Stimulated activated CD4-positive, alpha-beta T cell treated with anti-CD3 and anti-CD28 coated beads, Interleukin-12 subunit alpha, Interleukin-12 subunit beta, amount 100 ng/mL, for 4 hours (primary cell): ENCODE measurements at regions not wholly inside any gene's neighbourhood (a gene's known extent, or its start where the extent isn't known, plus 50 kb on each side); places are given as distances from the start of the nearest gene placed in this dataset.

Experiments used
- DNase-seq: peaks from one replicate; pipeline ENCODE4 v3.0.0-alpha.2; 2020

DNA sequence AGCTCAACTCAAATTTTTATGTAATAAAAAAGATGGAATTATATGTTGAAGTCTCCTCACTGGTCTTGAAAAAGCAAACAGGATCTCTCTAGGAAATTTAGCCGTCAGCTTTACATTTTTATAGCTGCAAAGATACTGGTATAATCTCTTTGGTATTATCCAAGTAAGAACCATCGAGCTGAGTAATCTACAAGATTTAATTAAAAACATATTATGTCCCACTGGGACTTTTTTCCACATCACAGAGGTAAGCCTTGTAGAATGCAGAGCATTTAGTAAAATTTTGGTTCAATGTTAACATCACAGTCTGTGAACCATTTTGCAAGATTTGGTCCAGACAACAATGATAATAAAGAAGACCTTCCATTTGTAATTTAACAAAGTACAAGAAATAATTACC is 162.6 kb upstream of the SLC39A10 start:
- DNase-seq = no peak

DNA sequence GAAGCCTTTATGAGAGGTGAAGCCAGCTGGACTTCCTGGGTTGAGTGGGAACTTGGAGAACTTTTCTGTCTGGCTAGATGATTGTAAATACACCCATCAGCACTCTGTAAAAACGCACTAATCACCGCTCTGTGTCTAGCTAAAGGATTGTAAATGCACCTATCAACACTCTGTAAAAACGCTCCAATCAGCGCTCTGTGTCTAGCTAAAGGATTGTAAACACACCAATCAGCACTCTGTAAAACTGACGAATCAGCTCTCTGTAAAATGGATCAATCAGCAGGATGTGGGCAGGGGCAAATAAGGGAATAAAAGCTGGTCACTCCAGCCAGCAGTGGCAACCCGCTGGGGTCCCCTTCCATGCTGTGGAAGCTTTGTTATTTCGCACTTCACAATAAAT is 163.6 kb upstream of the SLC39A10 start:
- DNase-seq = no peak

DNA sequence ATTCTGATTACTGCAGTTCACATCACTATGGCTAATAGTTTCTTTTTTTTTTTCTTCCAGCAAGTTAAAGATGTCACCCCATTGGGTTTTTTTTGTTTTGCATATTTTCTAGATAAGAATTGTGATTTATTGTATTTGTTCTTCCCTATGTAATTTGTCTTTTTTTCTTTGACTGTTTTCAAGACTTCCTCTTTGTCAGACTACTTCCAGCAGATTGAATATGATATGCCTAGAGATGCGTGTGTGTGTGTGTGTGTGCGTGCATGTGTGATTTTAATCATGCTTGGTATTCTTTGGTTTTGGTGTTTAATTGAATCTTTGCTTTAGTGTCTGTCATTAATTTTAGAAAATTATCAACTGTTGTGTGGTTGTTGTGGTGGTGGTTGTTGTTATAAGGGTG is 166.7 kb upstream of the SLC39A10 start:
- no peak for DNase-seq

DNA sequence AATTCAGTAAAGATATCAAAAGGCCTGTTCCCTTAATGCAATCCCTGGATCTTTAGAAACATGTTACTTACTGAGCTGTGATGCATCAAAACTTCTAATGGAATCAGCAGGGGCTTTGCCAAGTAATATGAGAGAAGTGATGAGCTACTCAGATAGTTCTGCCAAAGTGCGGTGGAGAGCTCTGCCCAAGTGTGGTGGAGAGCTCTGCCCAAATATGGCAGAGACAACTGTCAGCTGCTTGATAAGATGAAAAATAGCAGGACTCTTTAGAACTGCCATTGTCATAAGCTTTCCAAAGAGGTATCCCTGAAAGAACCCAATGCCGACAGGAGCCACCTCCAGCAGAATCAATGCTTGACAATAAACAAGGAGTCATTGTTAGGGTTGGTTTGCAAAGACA is 167.9 kb upstream of the SLC39A10 start:
- DNase-seq = no peak

DNA sequence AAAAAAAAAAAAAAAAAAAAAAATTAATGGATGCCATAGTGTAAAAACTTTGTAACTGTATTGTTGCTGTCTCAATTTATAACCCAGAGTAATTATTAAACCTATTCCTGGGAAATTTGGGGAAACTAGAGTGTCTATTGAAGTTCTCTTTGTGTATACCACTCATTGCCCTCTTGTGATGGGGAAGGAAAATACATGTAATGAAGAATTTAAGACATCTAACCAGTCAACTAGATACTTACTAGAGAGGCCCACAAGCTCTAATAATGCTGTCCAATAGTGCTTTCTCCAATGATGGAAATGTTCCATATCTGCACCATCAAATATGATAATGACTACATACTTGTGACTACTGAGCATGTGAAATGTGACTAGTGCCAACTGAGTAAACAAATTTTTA is 168.5 kb upstream of the SLC39A10 start:
- no peak for DNase-seq

DNA sequence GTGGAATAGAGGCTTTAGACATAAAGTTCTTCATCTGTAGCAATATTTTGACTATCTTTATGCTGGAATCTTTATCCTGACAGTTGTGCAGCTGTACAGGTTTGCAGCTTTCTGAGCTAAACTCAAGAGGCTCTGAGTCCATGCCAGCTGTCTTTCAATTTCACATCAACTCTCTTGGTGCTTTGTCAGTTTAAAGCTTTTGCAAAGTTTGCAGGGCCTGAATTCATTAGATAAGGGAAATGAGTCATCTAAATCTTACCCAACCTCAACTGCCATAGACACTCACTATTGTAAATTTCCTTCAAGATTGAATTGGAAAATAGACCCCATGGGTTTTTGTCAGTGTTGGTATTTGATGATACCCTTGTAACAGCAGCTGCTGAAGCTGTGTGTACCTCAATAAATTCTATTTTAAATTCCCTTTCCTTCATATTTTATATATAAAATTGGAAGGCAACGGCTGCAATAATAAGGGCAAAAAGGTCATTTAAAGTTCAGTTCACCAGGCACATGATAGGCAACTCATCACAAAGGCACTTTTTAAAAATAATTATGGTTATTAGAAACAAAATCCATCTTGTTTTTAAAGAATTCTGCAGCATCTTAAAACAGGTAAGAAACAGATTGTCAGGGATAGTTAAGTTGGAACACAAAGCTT is 169.9 kb upstream of the SLC39A10 start:
- DNase-seq = no peak

DNA sequence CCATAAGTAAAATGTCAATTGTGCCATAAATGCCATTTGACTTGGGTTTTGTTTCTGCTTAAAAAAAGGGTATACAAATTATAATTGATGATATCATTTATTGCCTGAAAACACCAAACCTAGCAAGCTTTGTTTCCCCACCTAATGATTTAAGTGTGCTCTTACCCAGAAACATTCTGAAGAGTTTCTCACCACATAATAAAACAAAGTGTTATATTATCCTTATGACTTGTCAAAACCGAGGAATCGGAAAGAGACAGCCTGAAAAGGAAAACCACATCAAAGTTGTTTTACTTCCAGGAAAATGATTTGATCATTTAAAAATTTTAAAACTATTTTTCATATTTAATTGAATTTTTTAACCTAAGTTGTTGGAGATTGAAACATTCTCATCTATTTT is 170.5 kb upstream of the SLC39A10 start:
- no peak for DNase-seq

DNA sequence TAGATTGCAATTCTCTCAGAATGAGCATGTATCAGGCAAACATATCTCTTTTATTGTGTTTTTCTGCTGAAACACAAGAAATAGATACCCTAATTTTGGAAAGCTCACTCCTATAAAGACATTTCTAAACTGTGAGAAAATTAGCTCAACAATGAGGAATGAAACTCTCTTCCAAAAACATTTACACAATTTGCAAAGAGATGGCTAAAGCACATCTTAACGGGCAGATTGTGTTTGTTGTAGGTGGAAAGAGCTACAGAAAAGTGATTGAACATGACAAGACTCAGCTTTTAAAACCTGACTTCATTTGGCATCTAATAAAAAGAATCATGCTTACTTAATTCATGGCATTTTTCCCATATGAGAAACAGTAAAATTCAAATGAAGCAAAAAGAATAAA is 175.0 kb upstream of the SLC39A10 start:
- DNase-seq = no peak

DNA sequence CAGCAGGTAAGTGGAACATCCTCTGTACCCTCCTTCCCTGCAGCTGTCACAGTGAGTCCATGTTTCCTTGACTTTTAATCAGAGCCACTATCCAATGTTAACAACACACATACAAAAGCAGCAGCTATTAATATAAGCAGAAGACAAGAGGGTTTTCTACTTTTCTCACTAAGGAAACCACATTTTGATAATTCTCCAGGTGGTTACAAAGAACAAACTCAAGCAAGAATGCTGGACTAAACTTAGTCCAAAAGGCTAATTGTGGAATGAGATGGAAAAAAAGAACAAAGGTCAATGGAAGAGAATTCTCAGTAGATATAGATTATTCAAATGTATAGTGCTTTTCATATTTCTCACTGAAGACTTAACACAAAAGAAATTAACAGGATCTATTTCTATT is 176.9 kb upstream of the SLC39A10 start:
- no peak for DNase-seq

DNA sequence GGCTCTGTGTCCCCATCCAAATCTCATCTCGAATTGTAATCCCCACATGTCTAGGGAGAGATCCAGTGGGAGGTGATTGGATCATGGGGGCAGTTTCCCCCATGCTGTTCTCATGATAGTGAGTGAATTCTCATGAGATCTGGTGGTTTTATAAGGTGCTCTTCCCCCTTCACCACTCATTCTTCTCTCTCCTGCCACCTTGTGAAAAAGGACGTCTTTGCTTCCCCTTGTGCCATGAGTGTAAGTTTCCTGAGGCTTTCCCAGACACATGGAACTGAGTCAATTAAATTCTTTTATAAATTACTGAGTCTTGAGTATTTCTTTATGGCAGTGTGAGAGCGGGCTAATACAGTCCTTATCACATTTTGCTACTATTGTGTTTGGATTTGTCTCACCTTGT is 177.6 kb upstream of the SLC39A10 start:
- DNase-seq = no peak

DNA sequence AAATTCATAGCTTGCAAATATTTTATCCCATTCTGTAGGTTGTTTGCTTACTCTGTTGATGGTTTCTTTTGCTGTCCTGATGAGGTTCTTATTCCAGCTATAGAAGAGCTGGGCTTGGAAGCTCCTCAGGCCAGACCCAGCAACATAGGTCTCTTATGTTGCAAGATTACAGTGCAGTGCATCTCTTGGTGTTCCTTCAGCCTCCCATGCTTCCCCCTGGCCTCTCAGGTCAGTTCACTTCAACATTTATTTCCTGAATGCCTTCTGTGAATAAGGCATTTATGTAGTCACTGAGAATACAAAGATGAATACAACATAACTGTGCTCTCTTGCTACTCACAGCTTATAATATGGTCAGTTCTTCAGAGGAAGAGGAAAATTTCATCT is 179.0 kb upstream of the SLC39A10 start:
- DNase-seq = no peak

DNA sequence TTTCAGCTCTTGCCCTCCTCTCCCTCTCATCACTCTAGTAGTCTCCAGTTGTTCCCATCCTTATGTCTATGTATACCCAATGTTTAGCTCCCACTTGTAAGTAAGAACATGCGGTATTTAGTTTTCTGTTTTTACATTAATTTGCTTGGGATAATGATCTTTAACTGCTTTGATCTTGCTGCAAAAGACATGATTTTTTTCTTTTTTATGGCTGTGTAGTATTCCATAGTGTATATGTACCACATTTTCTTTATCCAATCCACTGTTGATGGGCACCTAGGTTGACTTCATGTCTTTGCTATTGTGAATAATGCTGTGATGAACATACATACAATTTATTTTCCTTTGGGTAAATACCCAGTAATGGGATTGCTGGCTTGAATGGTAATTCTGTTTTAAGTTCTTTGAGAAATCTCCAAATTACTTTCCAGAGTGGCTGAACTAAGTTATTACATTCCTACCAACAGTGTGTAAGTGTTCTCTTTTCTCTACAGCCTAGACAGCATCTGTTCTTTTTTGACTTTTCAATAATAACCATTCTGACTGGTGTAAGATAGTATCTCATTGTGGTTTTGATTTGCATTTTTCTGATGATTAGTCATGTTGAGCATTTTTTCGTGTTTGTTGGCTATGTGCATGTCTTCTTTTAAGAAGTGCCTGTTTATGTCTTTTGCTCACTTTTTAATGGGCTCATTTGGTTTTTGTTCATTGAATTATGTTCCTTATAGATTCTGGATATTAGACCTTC is 179.6 kb upstream of the SLC39A10 start:
- DNase-seq = no peak

DNA sequence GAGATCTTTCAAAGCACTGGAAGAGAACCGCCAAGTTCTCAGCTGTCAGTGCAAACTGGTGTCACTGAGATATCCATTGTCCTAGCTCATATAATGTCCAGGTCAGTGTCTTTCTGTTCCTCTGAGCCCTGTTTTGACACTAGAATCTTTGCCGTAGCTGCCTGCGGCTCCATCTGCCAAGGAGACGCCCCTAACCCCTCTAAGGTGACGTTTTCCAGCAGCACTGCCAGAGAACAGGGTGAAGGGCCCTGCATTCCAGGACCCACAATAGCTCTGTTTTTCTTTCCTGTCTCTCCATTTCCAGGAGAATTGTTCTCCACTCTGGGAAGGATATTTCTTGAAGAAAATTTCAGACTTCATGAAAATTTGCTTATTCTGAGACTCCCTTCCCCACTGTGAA is 181.7 kb upstream of the SLC39A10 start:
- no peak for DNase-seq

DNA sequence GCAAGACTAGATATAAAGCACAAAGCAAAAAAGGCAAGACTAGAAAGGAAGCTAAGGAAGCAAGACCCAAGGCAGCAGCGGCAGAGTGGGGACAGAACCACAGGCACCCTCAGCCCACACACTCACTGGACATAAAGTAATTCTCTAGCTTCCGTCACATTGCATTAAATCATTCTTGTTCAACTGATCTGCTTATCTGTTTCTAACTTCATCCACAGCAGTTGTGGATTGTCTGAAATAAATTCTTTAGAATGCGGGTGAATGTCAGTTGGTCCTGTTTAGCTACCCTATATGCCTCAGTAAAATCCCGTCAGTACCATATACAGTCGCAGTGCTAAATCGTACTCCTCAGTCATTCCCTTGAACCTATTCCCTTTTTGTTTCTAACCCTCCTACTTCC is 183.2 kb upstream of the SLC39A10 start:
- DNase-seq = no peak

DNA sequence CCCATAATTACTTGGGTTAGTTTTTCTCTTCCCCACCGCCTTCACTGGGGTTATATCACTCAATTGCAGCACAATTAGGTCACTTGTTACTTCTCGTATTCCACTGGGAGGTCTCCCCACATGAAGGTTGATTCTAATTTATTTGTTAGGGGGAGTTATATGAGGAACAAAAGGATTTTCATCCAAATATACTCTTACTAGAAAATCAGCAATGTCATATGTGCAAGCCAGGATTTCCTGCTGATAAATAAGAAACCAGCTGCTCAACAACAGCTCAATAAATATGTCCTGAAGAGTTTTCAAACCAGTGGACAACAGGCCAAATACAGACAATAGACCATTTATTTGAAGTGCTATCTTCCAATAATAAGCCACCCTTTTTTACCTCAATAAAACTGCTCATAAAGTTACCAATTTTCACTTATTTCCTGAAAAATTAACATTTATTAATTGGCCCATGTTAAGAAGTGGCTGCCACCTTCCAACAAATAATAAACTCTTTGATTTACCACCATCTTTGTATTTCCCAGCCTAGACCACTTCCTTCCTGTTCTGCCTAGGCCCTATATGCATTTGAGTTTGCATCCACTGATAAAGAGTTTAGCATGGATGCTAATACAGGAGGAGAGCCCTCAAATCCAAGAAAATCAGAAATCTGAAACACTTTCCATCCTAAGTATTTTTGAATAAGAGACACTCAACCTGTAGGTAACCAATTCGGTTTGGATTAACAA is 184.4 kb upstream of the SLC39A10 start:
- no peak for DNase-seq

DNA sequence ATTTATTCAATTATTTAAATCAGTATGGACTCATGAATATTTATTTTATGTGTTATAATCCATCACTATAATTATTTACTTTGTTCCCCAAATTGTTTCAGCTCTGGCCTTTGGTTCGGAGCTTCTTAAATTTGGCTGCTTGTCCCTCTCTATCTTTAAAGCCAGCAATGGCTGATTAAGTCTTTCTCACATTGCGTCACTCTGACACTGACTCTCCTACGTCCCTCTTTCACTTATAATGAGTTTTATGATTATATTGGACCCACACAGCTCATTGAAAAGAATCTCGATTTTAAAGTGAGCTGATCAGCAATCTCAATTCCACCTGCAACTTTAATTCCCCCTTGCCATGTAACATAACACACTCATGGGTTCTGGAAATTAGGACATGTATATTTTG is 185.2 kb upstream of the SLC39A10 start:
- no peak for DNase-seq

DNA sequence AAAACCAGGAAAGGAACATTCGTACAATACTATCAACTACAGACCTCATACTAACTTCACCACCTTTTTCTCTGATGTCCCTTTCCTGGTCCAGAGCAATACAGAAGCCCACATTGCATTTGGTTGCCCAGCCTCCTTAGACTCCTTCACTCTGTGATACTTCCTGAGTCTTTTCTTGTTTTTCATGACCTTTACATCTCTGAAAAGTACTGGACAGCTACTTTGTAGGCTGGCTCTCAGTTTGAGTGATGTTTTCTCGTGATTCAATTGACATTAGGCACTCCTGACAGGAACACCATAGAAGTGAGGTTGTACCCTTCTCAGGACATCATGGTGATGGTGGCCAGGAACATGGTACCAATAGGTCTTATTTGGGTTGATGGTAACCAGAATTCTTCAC is 185.9 kb upstream of the SLC39A10 start:
- no peak for DNase-seq

DNA sequence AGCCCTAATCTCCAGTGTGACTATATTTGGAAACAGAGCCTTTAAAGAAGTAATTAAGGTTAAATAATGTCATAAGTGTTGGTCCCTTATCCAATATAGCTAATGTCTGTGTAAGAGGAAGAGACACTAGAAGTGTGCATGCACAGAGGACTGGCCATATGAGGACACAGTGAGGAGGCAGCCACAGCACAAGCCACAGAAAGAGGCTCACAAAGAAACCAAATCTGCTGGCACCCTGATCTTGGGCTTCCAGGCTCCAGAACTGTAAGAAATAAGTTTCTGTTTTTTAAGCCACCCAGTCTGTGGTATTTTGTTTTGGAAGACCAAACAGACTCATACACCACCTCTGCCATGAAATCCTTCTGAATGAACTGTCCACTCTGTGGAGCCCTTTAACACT is 186.4 kb upstream of the SLC39A10 start:
- no peak for DNase-seq

DNA sequence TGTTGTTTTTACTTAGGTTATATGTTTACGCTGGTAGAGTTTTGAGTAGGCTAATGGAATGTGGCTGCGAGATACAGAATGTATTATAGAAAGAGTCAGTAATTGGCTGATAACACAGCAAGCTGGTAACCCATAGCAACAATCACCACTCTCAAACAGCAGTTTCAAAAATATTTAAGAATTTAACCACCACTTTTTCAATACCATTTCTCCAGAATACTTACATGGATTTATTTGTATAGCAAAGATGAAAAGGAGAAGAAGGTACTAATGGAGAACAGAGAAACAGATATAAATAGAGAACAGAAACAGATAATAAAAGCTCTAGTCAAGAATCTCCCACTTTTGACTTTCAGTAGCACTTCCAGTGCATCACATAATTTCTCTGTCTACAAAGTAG is 188.3 kb upstream of the SLC39A10 start:
- no peak for DNase-seq

DNA sequence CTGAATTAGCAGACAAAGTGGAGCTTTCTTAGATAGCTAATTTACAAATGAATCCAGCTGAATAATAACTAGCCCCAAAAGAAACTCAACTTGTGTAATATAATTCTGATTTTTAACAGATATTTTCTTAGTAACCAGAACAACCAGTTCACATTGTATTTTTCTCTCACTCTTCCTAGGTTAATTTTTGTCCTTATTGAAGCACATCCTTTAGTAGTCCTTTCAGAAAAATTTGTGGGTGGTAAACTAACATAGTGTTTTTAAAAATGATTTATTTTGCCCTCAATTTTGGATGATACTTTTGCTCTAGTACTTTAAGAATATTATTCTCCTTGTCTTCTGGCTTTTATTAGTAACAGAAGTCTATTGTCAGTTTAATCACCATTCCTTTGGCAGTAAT is 190.6 kb upstream of the SLC39A10 start:
- DNase-seq = no peak

DNA sequence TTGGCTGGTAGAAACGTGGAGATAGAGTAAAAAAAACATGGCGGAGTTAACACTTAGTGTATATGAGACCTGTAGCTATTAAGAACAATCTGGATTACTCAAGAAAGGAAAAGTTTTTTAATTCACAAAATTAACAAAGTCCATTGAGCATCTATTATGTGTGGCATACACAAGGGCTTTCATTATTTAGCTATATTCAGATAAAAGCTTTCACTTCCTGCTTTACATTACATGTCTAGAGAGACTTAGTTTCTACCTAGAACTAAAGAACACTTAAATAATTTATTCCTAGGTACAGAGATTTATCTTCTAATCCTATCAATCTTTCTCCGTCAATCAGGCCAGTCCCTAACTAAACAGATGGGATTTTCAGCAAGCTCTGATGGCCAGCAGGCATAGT is 196.0 kb upstream of the SLC39A10 start:
- DNase-seq = no peak

DNA sequence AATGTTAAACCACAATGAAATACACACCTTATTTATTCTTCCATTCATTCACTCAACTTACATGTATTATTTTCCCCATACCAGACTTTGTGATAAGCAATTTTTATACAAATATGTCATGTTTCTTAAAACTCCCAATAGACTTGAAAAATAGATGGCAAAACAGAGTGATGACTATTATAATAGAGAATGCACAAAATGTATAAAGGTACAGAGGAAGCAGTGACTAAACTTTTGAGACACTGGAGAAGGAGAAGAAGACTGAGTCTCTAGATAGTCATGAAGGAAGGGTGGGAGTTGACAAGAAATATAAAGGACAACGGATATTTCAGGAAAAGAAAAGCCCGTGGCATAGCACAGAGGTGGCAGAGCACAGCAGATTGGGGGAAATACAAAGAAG is 198.1 kb upstream of the SLC39A10 start:
- DNase-seq = no peak

DNA sequence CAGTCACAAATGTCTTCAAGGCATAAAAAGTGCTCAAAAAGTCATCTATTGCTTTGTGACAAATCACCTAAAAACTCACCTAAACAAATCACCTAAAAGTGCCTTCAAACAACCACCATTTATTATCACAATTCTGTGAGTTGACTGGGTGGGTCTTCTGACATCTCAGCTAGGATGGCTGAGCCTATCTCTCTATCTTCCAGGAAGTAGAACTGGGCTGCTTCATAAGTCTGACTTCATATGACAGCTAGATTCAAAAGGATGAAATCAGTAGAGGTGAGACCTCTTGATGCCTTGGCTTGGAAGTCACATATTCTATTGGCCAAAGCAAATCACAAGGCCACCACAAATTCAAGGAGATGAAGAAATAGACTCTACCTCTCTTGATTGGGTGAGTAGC is 199.2 kb upstream of the SLC39A10 start:
- DNase-seq = no peak

DNA sequence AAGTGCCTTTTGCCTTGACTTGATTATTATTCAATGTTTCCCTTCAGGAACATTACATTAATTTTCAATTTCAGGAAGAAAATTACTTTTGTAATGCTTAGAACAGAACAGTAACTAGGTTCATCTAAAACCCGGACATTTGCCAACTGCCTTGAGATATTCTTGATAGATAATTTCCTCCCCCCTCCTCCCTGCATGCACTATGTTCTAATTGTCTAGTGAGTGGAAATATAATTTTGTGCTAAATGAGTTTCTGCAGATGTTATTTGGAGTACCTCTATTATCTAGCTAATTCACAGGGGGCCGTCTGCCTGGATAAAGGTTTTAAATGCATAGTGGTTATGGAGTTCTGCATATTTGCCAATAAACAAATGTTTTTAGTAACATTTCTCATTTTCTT is 200.3 kb upstream of the SLC39A10 start:
- no peak for DNase-seq
